Medulla oblongata (tissue), 1 donor: ENCODE measurements at regions not wholly inside any gene's neighbourhood (a gene's known extent, or its start where the extent isn't known, plus 50 kb on each side); places are given as distances from the start of the nearest gene placed in this dataset.
"Not testable (repeated sequence)": the region's sequence is repeated elsewhere in the genome, so short reads cannot be mapped to it uniquely, and the experiment has no call there.

ENCODE experiments used
- DNase-seq: peaks from one replicate; pipeline ENCODE4 v3.0.0-alpha.2; 2015; ENCODE audit errors: extremely low spot score

- DNase-seq: no peak
Observed at GRCh38 chr7:54898659-54899340, 120.0 kb upstream of the EGFR start.

- DNase-seq: no peak
Observed at GRCh38 chr7:54901840-54902239, 117.0 kb upstream of the EGFR start.

DNA sequence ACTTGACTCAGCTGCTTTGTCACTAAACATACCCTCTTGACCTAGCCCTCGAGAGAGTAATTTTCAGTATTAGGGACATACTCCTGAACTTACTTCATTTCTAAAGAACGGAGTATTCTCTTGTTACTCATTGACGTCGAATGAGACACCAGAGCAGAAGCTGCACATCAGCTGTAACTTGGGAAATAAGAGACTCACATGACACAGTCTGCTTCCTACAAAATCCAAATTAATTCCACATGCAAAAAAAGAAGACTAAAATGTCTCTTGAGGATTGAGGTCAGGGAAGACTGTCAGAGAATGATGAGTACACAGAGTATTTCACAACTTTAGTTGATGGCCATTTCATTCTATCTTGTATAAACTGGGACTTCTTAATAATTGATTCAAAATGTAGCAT lies 114.7 kb upstream of the EGFR start:
- no peak for DNase-seq

DNA sequence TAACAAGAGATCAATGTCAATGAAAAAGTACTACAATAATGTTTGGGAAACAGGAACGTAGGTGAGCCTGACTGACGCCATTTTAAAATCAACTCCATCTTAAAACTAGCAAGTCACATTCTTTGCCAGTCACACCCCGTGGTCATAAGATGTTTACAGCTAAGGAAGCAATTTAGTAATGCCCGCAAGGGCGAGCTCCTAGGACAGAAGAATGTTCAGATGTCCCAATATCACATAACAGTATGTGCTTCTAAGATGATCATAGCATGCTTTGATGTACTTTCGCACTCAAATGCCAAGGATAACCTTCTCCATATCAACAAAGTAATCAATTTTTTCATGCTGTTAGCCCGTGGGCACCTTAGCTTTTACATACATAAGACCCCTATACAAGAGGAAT lies 113.8 kb upstream of the EGFR start:
- no peak for DNase-seq

GRCh38 chr7:54906963-54907362 lies 111.9 kb upstream of the EGFR start:
- no peak for DNase-seq

- no peak for DNase-seq
Observed at GRCh38 chr7:54907981-54908380, 110.8 kb upstream of the EGFR start.

GRCh38 chr7:54908760-54909438 lies 109.9 kb upstream of the EGFR start:
- DNase-seq: no peak

DNA sequence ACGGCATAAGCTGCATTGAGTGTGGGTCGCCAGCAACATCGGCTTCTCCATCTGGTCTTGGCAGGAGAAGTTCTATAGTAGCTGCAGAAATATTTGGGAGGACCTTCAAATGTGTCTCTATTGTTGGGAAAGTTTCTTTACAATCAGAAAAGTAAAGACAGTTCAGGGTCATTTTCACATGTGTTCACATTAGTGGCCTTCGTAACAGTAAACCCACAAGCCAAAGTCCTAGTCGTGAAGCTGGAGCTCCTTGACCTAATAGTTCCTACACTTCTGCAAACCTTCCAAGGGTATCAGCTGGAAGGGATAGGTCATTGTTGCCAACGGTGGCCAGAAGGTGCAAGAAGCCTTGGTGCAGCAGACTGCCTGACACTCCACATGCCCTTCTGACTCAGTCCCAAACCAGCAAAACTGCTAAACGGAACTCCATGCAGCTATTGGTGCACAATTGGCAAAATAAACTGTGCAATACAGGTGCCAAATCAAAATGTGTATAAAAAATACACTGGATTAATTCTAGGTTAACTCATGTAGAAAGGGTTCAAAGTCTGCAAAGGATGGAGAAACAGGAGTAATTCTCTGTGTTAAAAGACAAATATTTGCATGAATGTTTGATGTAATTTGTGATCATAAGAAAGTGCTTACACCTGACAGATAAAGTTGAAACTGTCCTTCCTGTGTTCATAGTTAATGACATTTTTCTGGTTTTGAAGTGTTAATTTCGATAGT lies 102.8 kb upstream of the EGFR start:
- DNase-seq: no peak

GRCh38 chr7:54917613-54918391 lies 101.0 kb upstream of the EGFR start:
- DNase-seq: no peak

GRCh38 chr7:54921116-54921515 lies 97.7 kb upstream of the EGFR start:
- DNase-seq: no peak

- no peak for DNase-seq
Observed at GRCh38 chr7:54931532-54931931, 87.3 kb upstream of the EGFR start.

DNA sequence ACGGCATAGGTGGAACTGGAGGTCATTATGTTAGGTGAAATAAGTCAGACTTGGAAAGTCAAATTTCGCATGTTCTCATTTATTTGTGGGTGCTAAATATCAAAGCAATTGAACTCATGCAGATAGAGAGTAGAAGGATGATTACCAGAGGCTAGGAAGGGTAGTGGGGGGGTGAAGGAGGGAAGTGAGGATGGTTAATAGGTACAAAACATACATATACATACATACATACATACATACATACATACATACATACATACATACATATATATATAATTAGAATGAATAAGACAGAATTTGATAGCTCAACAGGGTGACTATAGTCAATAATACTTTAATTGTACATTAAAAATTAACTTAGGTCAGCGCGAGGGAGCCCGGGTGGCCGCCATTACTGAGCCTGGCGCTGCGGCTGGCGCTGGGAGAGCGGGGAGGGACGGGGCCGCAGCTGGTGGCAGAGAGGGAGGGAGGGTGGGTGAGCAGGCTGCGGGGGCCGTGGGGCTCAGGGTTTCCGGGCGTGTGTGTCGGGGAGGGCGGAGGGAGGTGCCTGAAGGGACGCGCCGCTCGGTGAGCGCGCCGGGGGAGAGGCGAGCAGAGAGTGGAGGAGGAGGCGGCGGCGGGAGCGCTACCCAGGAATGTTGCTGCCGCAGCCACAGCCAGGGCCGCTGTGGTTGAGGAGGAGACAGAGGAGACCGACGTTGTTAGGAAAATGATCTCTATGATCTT lies 85.8 kb upstream of the EGFR start:
- peak; percentile 69 for DNase-seq

DNA sequence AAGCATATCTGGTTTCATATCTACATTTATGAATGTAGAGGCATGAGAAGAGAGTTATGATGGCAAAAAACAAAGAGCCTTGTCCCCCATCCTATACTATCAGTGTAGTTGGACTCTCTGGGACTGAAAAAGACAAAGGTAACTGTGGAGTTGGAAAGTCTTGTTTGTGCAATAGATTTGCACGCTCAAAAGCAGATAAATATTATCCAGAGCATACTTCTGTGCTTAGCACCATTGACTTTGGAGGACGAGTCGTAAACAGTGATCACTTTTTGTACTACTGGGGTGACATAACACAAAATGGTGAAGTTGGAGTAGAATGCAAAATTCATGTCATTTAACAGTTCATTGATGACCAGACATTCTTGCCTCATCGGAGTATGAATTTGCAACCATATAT lies 85.2 kb upstream of the EGFR start:
- DNase-seq: no peak

GRCh38 chr7:54940748-54941147 lies 78.1 kb upstream of the EGFR start:
- no peak for DNase-seq

DNA sequence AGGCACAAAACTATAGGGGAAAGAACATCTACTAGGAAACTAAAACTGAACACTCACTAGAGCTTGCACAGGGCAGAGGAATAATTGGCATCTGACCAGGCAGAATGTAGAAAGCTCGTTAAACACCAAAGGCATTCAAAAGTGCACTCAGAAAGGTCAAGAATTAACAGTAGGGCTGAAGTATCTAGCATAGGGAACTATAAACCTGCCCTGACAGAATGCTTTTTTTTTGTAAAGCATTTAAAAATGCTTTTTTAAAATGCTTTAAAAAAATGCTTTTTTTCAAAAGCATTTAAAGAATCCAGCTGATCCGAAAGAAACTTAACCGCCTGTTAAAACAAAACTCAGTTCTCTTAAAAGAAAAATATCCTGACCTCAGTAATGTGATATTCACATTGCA lies 74.6 kb upstream of the EGFR start:
- DNase-seq: no peak

- DNase-seq: no peak
Observed at GRCh38 chr7:54946271-54946670, 72.5 kb upstream of the EGFR start.

DNA sequence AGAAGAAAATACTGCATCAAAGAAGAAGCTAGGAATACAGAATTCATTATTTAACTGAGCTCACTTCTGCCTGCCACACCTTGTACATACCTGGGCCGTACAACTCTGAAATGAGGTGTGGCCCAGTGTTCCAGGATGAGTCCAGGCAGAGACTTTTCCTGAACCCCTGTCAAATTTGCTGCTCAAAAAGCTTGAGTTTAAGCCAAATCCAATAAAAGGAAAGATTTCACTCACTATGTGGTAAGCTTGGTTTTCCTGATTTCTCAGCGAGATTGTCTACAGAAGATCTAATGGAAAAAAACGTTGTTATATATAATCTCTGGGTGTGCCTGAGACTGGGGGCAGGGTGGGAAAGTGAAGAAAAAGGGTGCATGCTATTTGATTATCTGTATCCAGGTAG lies 72.1 kb upstream of the EGFR start:
- no peak for DNase-seq

DNA sequence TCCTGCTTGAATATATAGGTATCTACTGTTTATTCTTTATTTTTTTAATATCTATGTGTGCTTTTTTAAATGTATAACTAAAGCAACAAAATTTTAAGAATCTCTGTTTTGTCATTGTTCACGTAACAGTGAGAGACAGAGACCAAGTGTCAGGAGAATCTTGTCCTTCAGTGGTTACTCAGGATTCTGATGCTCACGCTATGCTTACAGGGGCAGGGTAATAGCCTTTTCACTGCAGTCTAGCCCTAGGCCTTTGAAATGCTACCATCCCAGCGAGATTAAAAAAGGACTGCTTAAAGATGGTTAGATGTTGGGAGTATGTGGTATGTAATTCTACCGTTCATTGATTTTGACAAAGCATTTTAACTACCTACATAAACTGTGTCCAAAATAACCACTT lies 71.6 kb upstream of the EGFR start:
- DNase-seq: no peak

GRCh38 chr7:54949514-54949913 lies 69.3 kb upstream of the EGFR start:
- DNase-seq: not testable (repeated sequence)

DNA sequence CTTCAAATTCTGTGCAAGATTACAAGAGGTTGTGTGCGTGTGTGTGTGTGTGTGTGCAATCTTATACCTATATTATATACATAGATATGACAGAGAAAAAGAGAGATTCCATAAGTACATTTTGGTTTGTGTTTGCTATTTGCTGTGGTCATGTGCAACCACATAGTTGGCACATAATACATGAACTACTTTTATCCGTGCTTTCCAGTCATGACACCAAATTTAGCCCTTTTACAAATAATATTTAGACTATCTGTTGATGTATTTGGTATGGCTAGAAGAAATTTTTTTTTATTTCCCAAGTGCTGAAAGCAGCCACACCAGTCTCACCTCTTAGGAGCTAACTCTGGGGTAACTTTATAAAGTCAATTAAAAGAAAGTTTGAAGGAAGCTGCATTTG lies 63.5 kb upstream of the EGFR start:
- DNase-seq: no peak

GRCh38 chr7:54955696-54956420 lies 63.0 kb upstream of the EGFR start:
- peak; percentile 14 for DNase-seq
